ENCODE measurements at regions not wholly inside any gene's neighbourhood (a gene's known extent, or its start where the extent isn't known, plus 50 kb on each side); places are given as distances from the start of the nearest gene placed in this dataset.

GRCh38 chr4:7124689-7125442 is 57.0 kb upstream of the GRPEL1 start:
- H3K9ac ChIP-seq (ENCODE audit: low read depth, low read length), result no peak overlapping the region
- ATAC-seq (ENCODE audit: insufficient read depth, low read depth), result no peak

GRCh38 chr4:7121866-7122653 is 54.2 kb upstream of the GRPEL1 start:
- no peak for DNase-seq
- Histone ChIP-seq H3K27ac (ENCODE audit: low read length) (no peak overlapping the region), H3K27me3 (ENCODE audit: insufficient read depth, low read length, poor library complexity) (peaks cover 2% of the 10 kb centered on the region), H3K4me3 (ENCODE audit: low read depth in 1 of 2, low read length in 2 of 2) (no peak overlapping the region), H3K4me1 (ENCODE audit: insufficient read depth, low read length) (no peaks in the 10 kb centered on the region), H3K79me2 (ENCODE audit: insufficient read depth, low read length) (no peaks in the 10 kb centered on the region), H4K20me1 (ENCODE audit: insufficient read depth, low read length) (0 out of 2 replicates have a peak, but pooled peaks cover 4% of the 10 kb centered on the region), H3K9ac (ENCODE audit: low read depth, low read length) (no peak overlapping the region), H3K9me3 (ENCODE audit: insufficient read depth, low read length, severe bottlenecking) (no peaks in the 10 kb centered on the region), H3K4me2 (ENCODE audit: insufficient read depth, low read length) (no peak overlapping the region), H3K36me3 (ENCODE audit: insufficient read depth, low read length) (no peaks in the 10 kb centered on the region), H2AFZ (ENCODE audit: low read depth, low read length) (no peak overlapping the region)
- no peak for ATAC-seq (ENCODE audit: insufficient read depth, low read depth)
- TF ChIP-seq CTCF (IDR thresholded peaks at IDR 0.05; ENCODE audit: borderline replicate concordance, extremely low read depth, low read length, poor library complexity, severe bottlenecking), result no peak
- no peak for TF ChIP-seq EZH2 (IDR thresholded peaks at IDR 0.05; ENCODE audit: borderline replicate concordance, low read depth, low read length, severe bottlenecking)

More at GRCh38 chr4:7124689-7125442, 57.0 kb upstream of the GRPEL1 start:
- Histone ChIP-seq H3K4me3 (ENCODE audit: low read depth in 1 of 2, low read length in 2 of 2) (no peak overlapping the region), H4K20me1 (ENCODE audit: insufficient read depth, low read length) (0 out of 2 replicates have a peak, but pooled peaks cover 4% of the 10 kb centered on the region), H3K4me2 (ENCODE audit: insufficient read depth, low read length) (no peak overlapping the region), H3K79me2 (ENCODE audit: insufficient read depth, low read length) (no peaks in the 10 kb centered on the region), H2AFZ (ENCODE audit: low read depth, low read length) (no peak overlapping the region), H3K9me3 (ENCODE audit: insufficient read depth, low read length, severe bottlenecking) (no peaks in the 10 kb centered on the region), H3K4me1 (ENCODE audit: insufficient read depth, low read length) (no peaks in the 10 kb centered on the region), H3K27ac (ENCODE audit: low read length) (no peak overlapping the region), H3K27me3 (ENCODE audit: insufficient read depth, low read length, poor library complexity) (peaks cover 2% of the 10 kb centered on the region), H3K36me3 (ENCODE audit: insufficient read depth, low read length) (no peaks in the 10 kb centered on the region)
- no peak for TF ChIP-seq CTCF (IDR thresholded peaks at IDR 0.05; ENCODE audit: borderline replicate concordance, extremely low read depth, low read length, poor library complexity, severe bottlenecking)
- no peak for TF ChIP-seq EZH2 (IDR thresholded peaks at IDR 0.05; ENCODE audit: borderline replicate concordance, low read depth, low read length, severe bottlenecking)
- no peak for DNase-seq

- ATAC-seq (ENCODE audit: insufficient read depth, low read depth) (no peak), DNase-seq (no peak)
- TF ChIP-seq CTCF (IDR thresholded peaks at IDR 0.05; ENCODE audit: borderline replicate concordance, extremely low read depth, low read length, poor library complexity, severe bottlenecking) (no peak), EZH2 (IDR thresholded peaks at IDR 0.05; ENCODE audit: borderline replicate concordance, low read depth, low read length, severe bottlenecking) (no peak)
- no peaks in the 10 kb centered on the region for H3K4me1 ChIP-seq (ENCODE audit: insufficient read depth, low read length)
- no peak overlapping the region for H3K4me2 ChIP-seq (ENCODE audit: insufficient read depth, low read length)
- 0 out of 2 replicates have a peak, but pooled peaks cover 4% of the 10 kb centered on the region for H4K20me1 ChIP-seq (ENCODE audit: insufficient read depth, low read length)
- H3K4me3 ChIP-seq (ENCODE audit: low read depth in 1 of 2, low read length in 2 of 2), result no peak overlapping the region
- no peaks in the 10 kb centered on the region for H3K9me3 ChIP-seq (ENCODE audit: insufficient read depth, low read length, severe bottlenecking)
- H3K36me3 ChIP-seq (ENCODE audit: insufficient read depth, low read length), result no peaks in the 10 kb centered on the region
- H3K9ac ChIP-seq (ENCODE audit: low read depth, low read length), result no peak overlapping the region
- no peaks in the 10 kb centered on the region for H3K79me2 ChIP-seq (ENCODE audit: insufficient read depth, low read length)
- peaks cover 2% of the 10 kb centered on the region for H3K27me3 ChIP-seq (ENCODE audit: insufficient read depth, low read length, poor library complexity)
- no peak overlapping the region for H2AFZ ChIP-seq (ENCODE audit: low read depth, low read length)
- no peak overlapping the region for H3K27ac ChIP-seq (ENCODE audit: low read length)
These were observed 53.3 kb upstream of the GRPEL1 start for GRCh38 chr4:7121174-7121573.
